Ovary (tissue), 3 donors: ENCODE measurements at regions not wholly inside any gene's neighbourhood (a gene's known extent, or its start where the extent isn't known, plus 50 kb on each side); places are given as distances from the start of the nearest gene placed in this dataset.

Experiments
- CTCF ChIP-seq, 3 donors: fragments of 450-650 bp in 2 of 3; fragments of 200-600 bp in 1 of 3; IDR thresholded peaks; one replicate each; pipeline versions ENCODE4 v1.5.1 to v1.8.0; 2016 to 2022; ENCODE audit warnings: antibody characterized with exemption in 3 of 3, mild to moderate bottlenecking in 1 of 3
- EP300 ChIP-seq: sonication (generic); formaldehyde crosslinking; IDR thresholded peaks from one replicate; pipeline ENCODE4 v1.6.1; 2017; ENCODE audit warnings: antibody characterized with exemption
- POLR2A ChIP-seq: fragments of 450-650 bp; IDR thresholded peaks from one replicate; pipeline ENCODE4 v1.6.1; 2017; ENCODE audit warnings: antibody characterized with exemption, mild to moderate bottlenecking, moderate library complexity
- donor health status: DM: no; HTN: no; CAD: no.

GRCh38 chrX:1012678-1013300 is 199.7 kb downstream of the CRLF2 start:
- TF ChIP-seq CTCF (IDR thresholded peaks at IDR 0.05) (no peak), EP300 (no peak), POLR2A (no peak)
